ENCODE measurements at regions not wholly inside any gene's neighbourhood (a gene's known extent, or its start where the extent isn't known, plus 50 kb on each side); places are given as distances from the start of the nearest gene placed in this dataset.

DNA sequence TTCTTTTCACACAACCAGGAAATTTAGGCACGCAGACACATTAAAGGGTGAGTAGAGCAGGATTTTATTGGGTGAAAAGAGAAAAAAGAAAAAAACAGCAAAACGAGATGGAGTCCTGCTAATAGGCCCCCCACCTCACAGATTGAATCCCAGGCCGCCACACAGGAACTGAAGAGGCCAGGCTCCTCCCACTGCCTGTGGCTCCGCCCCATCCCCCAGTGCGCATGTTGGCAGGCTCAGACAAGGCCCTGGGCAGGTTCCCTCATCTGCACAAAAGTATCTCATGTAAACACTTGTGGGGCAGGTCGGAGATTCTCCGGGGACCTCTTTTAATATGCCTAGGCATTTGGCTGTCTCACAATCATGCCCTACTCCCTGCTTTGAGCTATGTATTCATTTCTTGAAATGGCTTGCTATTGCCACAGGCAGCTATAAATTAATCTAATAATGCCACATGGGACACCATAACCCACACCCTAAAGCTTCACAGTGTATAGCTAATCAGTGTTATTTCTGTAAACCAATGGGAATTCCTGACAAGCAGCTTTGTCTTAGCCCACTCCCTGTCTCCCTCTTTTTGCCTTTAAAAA is 76.2 kb upstream of the KIF5B start:
- H3K36me3 Mint-ChIP-seq: no peaks in the 10 kb centered on the region
- H3K27me3 Mint-ChIP-seq (ENCODE audit: low read depth): no peaks in the 10 kb centered on the region; the same call in 1 of the 2 replicates
- no peak overlapping the region for H3K27ac Mint-ChIP-seq
- peak; percentile 71 for DNase-seq (ENCODE audit: low spot score)
- no peaks in the 10 kb centered on the region for H3K9me3 Mint-ChIP-seq
- peaks cover 17% of the 10 kb centered on the region for H3K4me1 Mint-ChIP-seq
- no peak overlapping the region for H3K4me3 Mint-ChIP-seq
- ChIA-PET POLR2A (interaction anchor here (0.6 kb wide), 1 partner anchor 1079 kb away, joined by 3 read pairs; no protein-coding TSS in a partner anchor), CTCF (no interaction called here)
- TF ChIP-seq, protein P1, sequence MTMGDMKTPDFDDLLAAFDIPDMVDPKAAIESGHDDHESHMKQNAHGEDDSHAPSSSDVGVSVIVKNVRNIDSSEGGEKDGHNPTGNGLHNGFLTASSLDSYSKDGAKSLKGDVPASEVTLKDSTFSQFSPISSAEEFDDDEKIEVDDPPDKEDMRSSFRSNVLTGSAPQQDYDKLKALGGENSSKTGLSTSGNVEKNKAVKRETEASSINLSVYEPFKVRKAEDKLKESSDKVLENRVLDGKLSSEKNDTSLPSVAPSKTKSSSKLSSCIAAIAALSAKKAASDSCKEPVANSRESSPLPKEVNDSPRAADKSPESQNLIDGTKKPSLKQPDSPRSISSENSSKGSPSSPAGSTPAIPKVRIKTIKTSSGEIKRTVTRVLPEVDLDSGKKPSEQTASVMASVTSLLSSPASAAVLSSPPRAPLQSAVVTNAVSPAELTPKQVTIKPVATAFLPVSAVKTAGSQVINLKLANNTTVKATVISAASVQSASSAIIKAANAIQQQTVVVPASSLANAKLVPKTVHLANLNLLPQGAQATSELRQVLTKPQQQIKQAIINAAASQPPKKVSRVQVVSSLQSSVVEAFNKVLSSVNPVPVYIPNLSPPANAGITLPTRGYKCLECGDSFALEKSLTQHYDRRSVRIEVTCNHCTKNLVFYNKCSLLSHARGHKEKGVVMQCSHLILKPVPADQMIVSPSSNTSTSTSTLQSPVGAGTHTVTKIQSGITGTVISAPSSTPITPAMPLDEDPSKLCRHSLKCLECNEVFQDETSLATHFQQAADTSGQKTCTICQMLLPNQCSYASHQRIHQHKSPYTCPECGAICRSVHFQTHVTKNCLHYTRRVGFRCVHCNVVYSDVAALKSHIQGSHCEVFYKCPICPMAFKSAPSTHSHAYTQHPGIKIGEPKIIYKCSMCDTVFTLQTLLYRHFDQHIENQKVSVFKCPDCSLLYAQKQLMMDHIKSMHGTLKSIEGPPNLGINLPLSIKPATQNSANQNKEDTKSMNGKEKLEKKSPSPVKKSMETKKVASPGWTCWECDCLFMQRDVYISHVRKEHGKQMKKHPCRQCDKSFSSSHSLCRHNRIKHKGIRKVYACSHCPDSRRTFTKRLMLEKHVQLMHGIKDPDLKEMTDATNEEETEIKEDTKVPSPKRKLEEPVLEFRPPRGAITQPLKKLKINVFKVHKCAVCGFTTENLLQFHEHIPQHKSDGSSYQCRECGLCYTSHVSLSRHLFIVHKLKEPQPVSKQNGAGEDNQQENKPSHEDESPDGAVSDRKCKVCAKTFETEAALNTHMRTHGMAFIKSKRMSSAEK (CRISPR knock-in tag; IDR thresholded peaks at IDR 0.05; ENCODE audit: borderline replicate concordance): no peak
- TF ChIP-seq CREB1 (CRISPR knock-in tag; IDR thresholded peaks at IDR 0.05): no peak
- TF ChIP-seq SP1 (CRISPR knock-in tag; conservative IDR thresholded peaks at IDR 0.05): 0 out of 2 replicates have a peak, but pooled peaks have one; percentile 20
- peak; percentile 92 for ATAC-seq

- TF ChIP-seq NR3C1 (CRISPR knock-in tag; conservative IDR thresholded peaks at IDR 0.05; ENCODE audit: low read depth): no peak
- TF ChIP-seq, protein P2, sequence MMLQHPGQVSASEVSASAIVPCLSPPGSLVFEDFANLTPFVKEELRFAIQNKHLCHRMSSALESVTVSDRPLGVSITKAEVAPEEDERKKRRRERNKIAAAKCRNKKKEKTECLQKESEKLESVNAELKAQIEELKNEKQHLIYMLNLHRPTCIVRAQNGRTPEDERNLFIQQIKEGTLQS (CRISPR knock-in tag; conservative IDR thresholded peaks at IDR 0.05): no peak
- TF ChIP-seq PRRX2 (CRISPR knock-in tag; IDR thresholded peaks at IDR 0.05): no peak
- no peak for TF ChIP-seq IRF2 (CRISPR knock-in tag; IDR thresholded peaks at IDR 0.05; ENCODE audit: borderline replicate concordance, low read depth)
- TF ChIP-seq, protein P3, sequence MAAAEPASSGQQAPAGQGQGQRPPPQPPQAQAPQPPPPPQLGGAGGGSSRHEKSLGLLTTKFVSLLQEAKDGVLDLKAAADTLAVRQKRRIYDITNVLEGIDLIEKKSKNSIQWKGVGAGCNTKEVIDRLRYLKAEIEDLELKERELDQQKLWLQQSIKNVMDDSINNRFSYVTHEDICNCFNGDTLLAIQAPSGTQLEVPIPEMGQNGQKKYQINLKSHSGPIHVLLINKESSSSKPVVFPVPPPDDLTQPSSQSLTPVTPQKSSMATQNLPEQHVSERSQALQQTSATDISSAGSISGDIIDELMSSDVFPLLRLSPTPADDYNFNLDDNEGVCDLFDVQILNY (CRISPR knock-in tag; IDR thresholded peaks at IDR 0.05): no peak
- TF ChIP-seq, protein P4, sequence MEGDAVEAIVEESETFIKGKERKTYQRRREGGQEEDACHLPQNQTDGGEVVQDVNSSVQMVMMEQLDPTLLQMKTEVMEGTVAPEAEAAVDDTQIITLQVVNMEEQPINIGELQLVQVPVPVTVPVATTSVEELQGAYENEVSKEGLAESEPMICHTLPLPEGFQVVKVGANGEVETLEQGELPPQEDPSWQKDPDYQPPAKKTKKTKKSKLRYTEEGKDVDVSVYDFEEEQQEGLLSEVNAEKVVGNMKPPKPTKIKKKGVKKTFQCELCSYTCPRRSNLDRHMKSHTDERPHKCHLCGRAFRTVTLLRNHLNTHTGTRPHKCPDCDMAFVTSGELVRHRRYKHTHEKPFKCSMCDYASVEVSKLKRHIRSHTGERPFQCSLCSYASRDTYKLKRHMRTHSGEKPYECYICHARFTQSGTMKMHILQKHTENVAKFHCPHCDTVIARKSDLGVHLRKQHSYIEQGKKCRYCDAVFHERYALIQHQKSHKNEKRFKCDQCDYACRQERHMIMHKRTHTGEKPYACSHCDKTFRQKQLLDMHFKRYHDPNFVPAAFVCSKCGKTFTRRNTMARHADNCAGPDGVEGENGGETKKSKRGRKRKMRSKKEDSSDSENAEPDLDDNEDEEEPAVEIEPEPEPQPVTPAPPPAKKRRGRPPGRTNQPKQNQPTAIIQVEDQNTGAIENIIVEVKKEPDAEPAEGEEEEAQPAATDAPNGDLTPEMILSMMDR (IDR thresholded peaks at IDR 0.05): no peak
- TF ChIP-seq JAZF1 (CRISPR knock-in tag; IDR thresholded peaks at IDR 0.05): no peak
- no peak for TF ChIP-seq ZNF219 (CRISPR knock-in tag; IDR thresholded peaks at IDR 0.05; ENCODE audit: borderline replicate concordance)
- TF ChIP-seq, protein P5, sequence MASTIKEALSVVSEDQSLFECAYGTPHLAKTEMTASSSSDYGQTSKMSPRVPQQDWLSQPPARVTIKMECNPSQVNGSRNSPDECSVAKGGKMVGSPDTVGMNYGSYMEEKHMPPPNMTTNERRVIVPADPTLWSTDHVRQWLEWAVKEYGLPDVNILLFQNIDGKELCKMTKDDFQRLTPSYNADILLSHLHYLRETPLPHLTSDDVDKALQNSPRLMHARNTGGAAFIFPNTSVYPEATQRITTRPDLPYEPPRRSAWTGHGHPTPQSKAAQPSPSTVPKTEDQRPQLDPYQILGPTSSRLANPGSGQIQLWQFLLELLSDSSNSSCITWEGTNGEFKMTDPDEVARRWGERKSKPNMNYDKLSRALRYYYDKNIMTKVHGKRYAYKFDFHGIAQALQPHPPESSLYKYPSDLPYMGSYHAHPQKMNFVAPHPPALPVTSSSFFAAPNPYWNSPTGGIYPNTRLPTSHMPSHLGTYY (CRISPR knock-in tag; IDR thresholded peaks at IDR 0.05): no peak
- TF ChIP-seq ZNF416 (CRISPR knock-in tag; IDR thresholded peaks at IDR 0.05): no peak
- TF ChIP-seq FOXJ3 (CRISPR knock-in tag; IDR thresholded peaks at IDR 0.05; ENCODE audit: borderline replicate concordance): no peak
- no peak for TF ChIP-seq SMAD3 (CRISPR knock-in tag; IDR thresholded peaks at IDR 0.05; ENCODE audit: borderline replicate concordance)
- TF ChIP-seq, protein P6, sequence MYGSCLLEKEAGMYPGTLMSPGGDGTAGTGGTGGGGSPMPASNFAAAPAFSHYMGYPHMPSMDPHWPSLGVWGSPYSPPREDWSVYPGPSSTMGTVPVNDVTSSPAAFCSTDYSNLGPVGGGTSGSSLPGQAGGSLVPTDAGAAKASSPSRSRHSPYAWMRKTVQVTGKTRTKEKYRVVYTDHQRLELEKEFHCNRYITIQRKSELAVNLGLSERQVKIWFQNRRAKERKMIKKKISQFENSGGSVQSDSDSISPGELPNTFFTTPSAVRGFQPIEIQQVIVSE (CRISPR knock-in tag; IDR thresholded peaks at IDR 0.05; ENCODE audit: borderline replicate concordance): no peak
- TF ChIP-seq RORB (CRISPR knock-in tag; IDR thresholded peaks at IDR 0.05): no peak
- TF ChIP-seq GRHL2 (CRISPR knock-in tag; IDR thresholded peaks at IDR 0.05; ENCODE audit: insufficient replicate concordance, severe bottlenecking): no peak
- TF ChIP-seq, protein P7, sequence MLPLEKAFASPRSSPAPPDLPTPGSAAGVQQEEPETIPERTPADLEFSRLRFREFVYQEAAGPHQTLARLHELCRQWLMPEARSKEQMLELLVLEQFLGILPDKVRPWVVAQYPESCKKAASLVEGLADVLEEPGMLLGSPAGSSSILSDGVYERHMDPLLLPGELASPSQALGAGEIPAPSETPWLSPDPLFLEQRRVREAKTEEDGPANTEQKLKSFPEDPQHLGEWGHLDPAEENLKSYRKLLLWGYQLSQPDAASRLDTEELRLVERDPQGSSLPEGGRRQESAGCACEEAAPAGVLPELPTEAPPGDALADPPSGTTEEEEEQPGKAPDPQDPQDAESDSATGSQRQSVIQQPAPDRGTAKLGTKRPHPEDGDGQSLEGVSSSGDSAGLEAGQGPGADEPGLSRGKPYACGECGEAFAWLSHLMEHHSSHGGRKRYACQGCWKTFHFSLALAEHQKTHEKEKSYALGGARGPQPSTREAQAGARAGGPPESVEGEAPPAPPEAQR (CRISPR knock-in tag; IDR thresholded peaks at IDR 0.05): no peak
- TF ChIP-seq, protein P8, sequence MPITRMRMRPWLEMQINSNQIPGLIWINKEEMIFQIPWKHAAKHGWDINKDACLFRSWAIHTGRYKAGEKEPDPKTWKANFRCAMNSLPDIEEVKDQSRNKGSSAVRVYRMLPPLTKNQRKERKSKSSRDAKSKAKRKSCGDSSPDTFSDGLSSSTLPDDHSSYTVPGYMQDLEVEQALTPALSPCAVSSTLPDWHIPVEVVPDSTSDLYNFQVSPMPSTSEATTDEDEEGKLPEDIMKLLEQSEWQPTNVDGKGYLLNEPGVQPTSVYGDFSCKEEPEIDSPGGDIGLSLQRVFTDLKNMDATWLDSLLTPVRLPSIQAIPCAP (CRISPR knock-in tag; IDR thresholded peaks at IDR 0.05): no peak
- no peak for TF ChIP-seq ZNF317 (CRISPR knock-in tag; IDR thresholded peaks at IDR 0.05; ENCODE audit: borderline replicate concordance, low read depth)
- ChIA-PET CTCF (no interaction called here), POLR2A (no interaction called here)
- Mint-ChIP-seq H3K36me3 (no peaks in the 10 kb centered on the region), H3K9me3 (no peaks in the 10 kb centered on the region), H3K4me1 (peaks cover 17% of the 10 kb centered on the region), H3K4me3 (no peak overlapping the region), H3K27ac (no peak overlapping the region), H3K27me3 (ENCODE audit: low read depth) (no peaks in the 10 kb centered on the region; the same call in 1 of the 2 replicates)
- ATAC-seq (no peak), DNase-seq (ENCODE audit: low spot score) (no peak)
Observed at GRCh38 chr10:32131388-32131787, 75.2 kb upstream of the KIF5B start.

All from WTC11 (cell line).